ENCODE measurements at regions not wholly inside any gene's neighbourhood (a gene's known extent, or its start where the extent isn't known, plus 50 kb on each side); places are given as distances from the start of the nearest gene placed in this dataset.

DNA sequence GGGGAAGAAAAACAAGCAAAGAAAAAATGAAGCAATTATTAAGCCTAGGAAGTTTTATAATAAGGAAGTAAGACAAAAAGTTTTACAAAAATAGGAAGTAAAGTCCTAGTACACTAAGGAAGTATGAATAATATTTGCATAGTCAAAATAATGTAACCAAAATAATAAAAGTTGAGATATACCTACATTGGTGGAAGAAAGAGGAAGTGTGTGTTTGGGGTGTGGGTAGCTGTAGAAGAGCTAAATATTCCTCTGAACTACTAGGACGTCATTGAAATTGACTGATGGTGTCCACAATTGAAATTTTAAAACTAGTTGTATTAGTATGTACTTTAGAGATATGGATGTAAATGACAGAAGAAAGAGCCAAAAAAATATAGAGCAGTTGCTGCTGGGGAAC is 228.4 kb upstream of the OTX2 start:
- BruUV-seq (replicated peaks), result no TSS peak
- Histone ChIP-seq H3K27ac (ENCODE audit: extremely low read depth, low read depth, low read length) (no peak overlapping the region), H2AFZ (ENCODE audit: low read depth, low read length) (no peak overlapping the region), H3K27me3 (ENCODE audit: control insufficient read depth in 2 of 2, insufficient read depth in 2 of 2, low read length in 2 of 2) (no peaks in the 10 kb centered on the region; a peak in 1 of 5 replicates), H4K20me1 (replicated peaks; ENCODE audit: control insufficient read depth, insufficient read depth, low read length) (no peaks in the 10 kb centered on the region), H3K9ac (ENCODE audit: insufficient read depth in 1 of 2, low read depth in 2 of 2, low read length in 2 of 2) (no peak overlapping the region), H3K4me2 (ENCODE audit: insufficient read depth, low read length) (no peak overlapping the region), H3K4me1 (replicated peaks in 1 of 2; ENCODE audit: control insufficient read depth in 2 of 2, insufficient read depth in 2 of 2, low read length in 2 of 2) (no peaks in the 10 kb centered on the region), H3K79me2 (ENCODE audit: control insufficient read depth, insufficient read depth, low read length) (no peaks in the 10 kb centered on the region), H3K9me1 (ENCODE audit: control insufficient read depth, insufficient read depth, low read length) (no peaks in the 10 kb centered on the region), H3K36me3 (ENCODE audit: control insufficient read depth, insufficient read depth, low read length) (no peaks in the 10 kb centered on the region), H3K4me3 (no peak overlapping the region), H3K9me3 (replicated peaks; ENCODE audit: control insufficient read depth, insufficient read depth, low read depth, low read length) (no peaks in the 10 kb centered on the region)
- no peak for TF ChIP-seq CCNT2 (IDR thresholded peaks at IDR 0.05; ENCODE audit: borderline replicate concordance, extremely low read depth, insufficient read length, low read depth, low read length)
- peak; percentile 80 for TF ChIP-seq SPI1 (IDR thresholded peaks at IDR 0.05; ENCODE audit: borderline replicate concordance, low read depth, low read length)
- WGBS (ENCODE audit: insufficient coverage, low coverage, missing lambda C conversion rate), result 0% methylated on average over 1 of the region's 1 CpG
- ATAC-seq (no peak), FAIRE-seq (no peak), DNase-seq (ENCODE audit: extremely low read depth in 1 of 4, low spot score in 3 of 4) (no peak)
- ChIA-PET CTCF (ENCODE audit: low intra/inter-chr PET ratio) (no interaction called here), POLR2A (no interaction called here)
- intact Hi-C loops (cut with micrococcal nuclease) (no loop called here), in situ Hi-C loops (cut with MboI) (no loop called here)

DNA sequence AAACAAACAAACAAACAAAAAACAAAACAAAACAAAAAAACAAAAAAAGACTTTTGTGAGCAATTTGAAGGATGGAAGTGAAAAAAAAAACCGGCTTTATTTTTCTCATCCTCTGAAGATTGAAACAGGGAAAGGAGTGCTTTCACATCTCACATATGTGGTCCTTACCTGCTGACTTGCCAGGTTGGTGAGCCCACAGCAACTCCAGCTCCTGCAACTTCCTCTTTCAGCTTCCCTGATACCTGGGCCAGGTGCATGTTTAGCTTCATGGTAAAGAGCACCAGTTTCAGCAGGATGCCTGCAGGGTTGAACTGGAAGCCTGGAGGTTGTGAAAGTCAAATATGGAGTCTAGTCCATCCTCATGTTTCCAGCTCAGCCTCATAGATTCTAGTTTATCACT is 221.2 kb upstream of the OTX2 start:
- Histone ChIP-seq H2AFZ (ENCODE audit: low read depth, low read length) (no peak overlapping the region), H3K9me1 (ENCODE audit: control insufficient read depth, insufficient read depth, low read length) (no peaks in the 10 kb centered on the region), H3K4me3 (no peak overlapping the region), H3K79me2 (ENCODE audit: control insufficient read depth, insufficient read depth, low read length) (no peaks in the 10 kb centered on the region), H3K4me2 (ENCODE audit: insufficient read depth, low read length) (no peak overlapping the region), H3K27me3 (ENCODE audit: control insufficient read depth in 2 of 2, insufficient read depth in 2 of 2, low read length in 2 of 2) (no peaks in the 10 kb centered on the region; a peak in 1 of 5 replicates), H3K4me1 (replicated peaks in 1 of 2; ENCODE audit: control insufficient read depth in 2 of 2, insufficient read depth in 2 of 2, low read length in 2 of 2) (no peaks in the 10 kb centered on the region), H3K27ac (ENCODE audit: extremely low read depth, low read depth, low read length) (no peak overlapping the region), H3K9me3 (replicated peaks; ENCODE audit: control insufficient read depth, insufficient read depth, low read depth, low read length) (no peaks in the 10 kb centered on the region), H4K20me1 (replicated peaks; ENCODE audit: control insufficient read depth, insufficient read depth, low read length) (no peaks in the 10 kb centered on the region), H3K9ac (ENCODE audit: insufficient read depth in 1 of 2, low read depth in 2 of 2, low read length in 2 of 2) (no peak overlapping the region), H3K36me3 (ENCODE audit: control insufficient read depth, insufficient read depth, low read length) (no peaks in the 10 kb centered on the region)
- in situ Hi-C loops (cut with MboI) (no loop called here), intact Hi-C loops (cut with micrococcal nuclease) (no loop called here)
- BruUV-seq (replicated peaks), result no TSS peak
- 0% methylated on average over 1 of the region's 1 CpG for whole genome bisulfite sequencing (ENCODE audit: insufficient coverage, low coverage, missing lambda C conversion rate)
- no peak for ATAC-seq
- no peak for FAIRE-seq
- ChIA-PET CTCF (ENCODE audit: low intra/inter-chr PET ratio) (no interaction called here), POLR2A (no interaction called here)
- no peak for DNase-seq (ENCODE audit: extremely low read depth in 1 of 4, low spot score in 3 of 4)
- TF ChIP-seq HCFC1 (IDR thresholded peaks at IDR 0.05; ENCODE audit: low read depth, low read length) (no peak), ZNF766 (CRISPR knock-in tag; conservative IDR thresholded peaks at IDR 0.05) (no peak), ZBTB8A (IDR thresholded peaks at IDR 0.05; ENCODE audit: partially characterized antibody) (no peak), GTF2E2 (tag; IDR thresholded peaks at IDR 0.05) (no peak), NR2F6 (CRISPR knock-in tag; IDR thresholded peaks at IDR 0.05) (no peak), NBN (IDR thresholded peaks at IDR 0.05; ENCODE audit: low read depth) (no peak), MAFG (tag; conservative IDR thresholded peaks at IDR 0.05) (no peak), NFIX (CRISPR knock-in tag; IDR thresholded peaks at IDR 0.05; ENCODE audit: low read depth) (no peak), MTA3 (IDR thresholded peaks at IDR 0.05; ENCODE audit: borderline replicate concordance) (no peak), CBX1 (IDR thresholded peaks at IDR 0.05; ENCODE audit: low read depth) (no peak), MED1 (CRISPR knock-in tag; IDR thresholded peaks at IDR 0.05; ENCODE audit: borderline replicate concordance) (no peak)
- TF ChIP-seq, protein P1, sequence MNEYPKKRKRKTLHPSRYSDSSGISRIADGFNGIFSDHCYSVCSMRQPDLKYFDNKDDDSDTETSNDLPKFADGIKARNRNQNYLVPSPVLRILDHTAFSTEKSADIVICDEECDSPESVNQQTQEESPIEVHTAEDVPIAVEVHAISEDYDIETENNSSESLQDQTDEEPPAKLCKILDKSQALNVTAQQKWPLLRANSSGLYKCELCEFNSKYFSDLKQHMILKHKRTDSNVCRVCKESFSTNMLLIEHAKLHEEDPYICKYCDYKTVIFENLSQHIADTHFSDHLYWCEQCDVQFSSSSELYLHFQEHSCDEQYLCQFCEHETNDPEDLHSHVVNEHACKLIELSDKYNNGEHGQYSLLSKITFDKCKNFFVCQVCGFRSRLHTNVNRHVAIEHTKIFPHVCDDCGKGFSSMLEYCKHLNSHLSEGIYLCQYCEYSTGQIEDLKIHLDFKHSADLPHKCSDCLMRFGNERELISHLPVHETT (CRISPR knock-in tag; conservative IDR thresholded peaks at IDR 0.05 in 1 of 2, IDR thresholded peaks at IDR 0.05 in 1 of 2), result no peak
- TF ChIP-seq, protein P2, sequence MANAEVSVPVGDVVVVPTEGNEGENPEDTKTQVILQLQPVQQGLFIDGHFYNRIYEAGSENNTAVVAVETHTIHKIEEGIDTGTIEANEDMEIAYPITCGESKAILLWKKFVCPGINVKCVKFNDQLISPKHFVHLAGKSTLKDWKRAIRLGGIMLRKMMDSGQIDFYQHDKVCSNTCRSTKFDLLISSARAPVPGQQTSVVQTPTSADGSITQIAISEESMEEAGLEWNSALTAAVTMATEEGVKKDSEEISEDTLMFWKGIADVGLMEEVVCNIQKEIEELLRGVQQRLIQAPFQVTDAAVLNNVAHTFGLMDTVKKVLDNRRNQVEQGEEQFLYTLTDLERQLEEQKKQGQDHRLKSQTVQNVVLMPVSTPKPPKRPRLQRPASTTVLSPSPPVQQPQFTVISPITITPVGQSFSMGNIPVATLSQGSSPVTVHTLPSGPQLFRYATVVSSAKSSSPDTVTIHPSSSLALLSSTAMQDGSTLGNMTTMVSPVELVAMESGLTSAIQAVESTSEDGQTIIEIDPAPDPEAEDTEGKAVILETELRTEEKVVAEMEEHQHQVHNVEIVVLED (CRISPR knock-in tag; IDR thresholded peaks at IDR 0.05), result no peak

Measured in K562 (cell line).